Amniotic stem cell (primary cell): ENCODE measurements at regions not wholly inside any gene's neighbourhood (a gene's known extent, or its start where the extent isn't known, plus 50 kb on each side); places are given as distances from the start of the nearest gene placed in this dataset.
"Not testable (repeated sequence)": the region's sequence is repeated elsewhere in the genome, so short reads cannot be mapped to it uniquely, and the experiment has no call there.

ENCODE experiments used
- DNase-seq: peaks from one replicate; lab custom pipeline; 2025; lab: John Stamatoyannopoulos, UW

- DNase-seq = no peak
Measured at GRCh38 chr12:115394496-115395220, 710.7 kb upstream of the TBX3 start.

DNA sequence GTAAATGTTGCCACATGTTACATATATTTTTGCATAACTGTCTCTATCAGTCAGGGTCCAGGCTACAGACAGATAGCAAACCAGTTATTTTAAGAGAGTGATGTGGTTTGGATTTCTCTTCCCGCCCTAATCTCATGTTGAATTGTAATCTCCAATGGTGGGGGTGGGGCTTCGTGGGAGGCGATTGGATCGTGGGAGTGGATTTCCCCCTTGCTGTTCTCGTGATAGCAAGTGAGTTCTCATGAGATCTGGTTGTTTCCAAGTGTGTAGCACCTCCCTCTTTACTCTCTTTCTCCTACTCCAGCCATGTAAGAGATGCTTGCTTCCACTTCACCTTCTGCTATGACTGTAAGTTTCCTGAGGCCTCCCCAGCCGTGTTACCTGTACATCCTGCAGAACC, 704.2 kb upstream of the TBX3 start:
- no peak for DNase-seq

DNA sequence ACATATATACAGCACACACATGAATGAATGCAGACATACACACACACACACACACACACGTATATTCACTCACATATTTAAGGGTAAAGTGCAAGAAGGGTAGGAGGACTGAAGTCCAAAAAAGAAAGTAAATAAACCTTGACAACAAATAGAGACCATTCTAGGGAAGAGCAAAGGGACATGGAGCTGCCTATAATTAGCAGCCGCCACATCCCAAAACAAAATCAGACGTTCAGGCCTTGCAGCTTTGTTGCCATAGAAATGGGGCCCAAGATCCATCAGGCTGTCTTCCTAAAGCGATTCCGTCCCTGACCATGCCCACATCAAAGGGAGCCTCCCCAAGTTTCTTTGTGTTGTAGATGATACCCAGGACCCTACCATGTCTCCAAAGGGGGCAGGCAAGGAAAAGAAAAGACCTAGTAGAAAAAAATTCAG, 703.5 kb upstream of the TBX3 start:
- no peak for DNase-seq

DNA sequence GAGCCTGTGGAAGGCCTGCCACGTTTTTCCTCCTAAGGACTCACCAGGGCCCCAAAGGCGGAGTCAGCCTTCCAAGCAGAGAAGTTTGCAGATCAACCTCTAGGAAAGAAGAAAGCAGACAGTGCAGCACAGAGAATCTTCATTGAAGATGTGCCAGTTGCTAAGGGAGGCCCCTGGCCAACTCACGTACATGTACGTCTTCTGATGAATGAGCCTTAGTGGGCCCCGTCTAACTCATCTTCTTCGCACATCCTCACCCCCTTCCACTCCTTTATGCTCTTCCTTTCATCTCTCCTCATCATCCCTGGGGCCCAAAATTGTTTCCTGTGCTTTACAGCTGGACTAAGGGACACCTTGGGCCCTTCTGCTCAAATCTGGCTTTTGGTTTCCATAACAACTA, 703.0 kb upstream of the TBX3 start:
- no peak for DNase-seq

DNA sequence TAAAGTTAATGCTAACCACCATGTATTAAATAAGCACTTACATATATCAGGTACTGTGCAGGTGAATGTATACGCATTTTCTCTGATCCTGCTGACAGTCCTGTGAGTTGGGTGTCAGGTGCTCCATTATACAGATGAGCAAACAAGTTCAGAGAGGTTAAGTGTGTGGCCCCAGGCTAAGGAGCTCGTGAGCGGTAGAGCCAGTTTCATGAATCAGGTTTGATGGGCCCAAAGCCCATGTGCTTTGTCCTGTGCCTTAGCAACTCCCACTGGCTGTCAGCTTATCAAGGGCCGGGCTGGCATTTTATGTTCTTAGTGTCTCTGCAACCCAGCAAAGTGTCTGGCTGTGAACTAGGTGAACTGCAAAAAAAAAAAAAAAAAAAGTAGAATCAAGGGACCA, 701.2 kb upstream of the TBX3 start:
- no peak for DNase-seq

DNA sequence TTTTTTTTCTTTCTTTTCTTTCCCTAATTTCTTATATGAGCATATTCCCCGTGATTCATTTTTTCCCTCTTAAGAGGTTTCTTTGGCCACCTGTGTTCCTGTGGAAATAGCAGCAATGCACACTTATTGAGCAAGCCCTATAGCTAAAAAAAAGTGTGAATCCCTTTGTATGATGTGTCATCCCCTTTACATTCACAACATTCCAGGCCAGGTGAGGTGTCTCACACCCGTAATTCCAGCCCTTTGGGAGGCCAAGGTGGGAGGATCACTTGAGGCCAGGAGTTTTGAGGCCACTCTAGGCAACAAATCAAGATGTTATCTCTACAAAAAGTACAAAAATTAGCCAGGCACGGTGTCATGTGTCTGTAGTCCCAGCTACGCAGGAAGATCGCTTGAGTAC, 700.4 kb upstream of the TBX3 start:
- no peak for DNase-seq

DNA sequence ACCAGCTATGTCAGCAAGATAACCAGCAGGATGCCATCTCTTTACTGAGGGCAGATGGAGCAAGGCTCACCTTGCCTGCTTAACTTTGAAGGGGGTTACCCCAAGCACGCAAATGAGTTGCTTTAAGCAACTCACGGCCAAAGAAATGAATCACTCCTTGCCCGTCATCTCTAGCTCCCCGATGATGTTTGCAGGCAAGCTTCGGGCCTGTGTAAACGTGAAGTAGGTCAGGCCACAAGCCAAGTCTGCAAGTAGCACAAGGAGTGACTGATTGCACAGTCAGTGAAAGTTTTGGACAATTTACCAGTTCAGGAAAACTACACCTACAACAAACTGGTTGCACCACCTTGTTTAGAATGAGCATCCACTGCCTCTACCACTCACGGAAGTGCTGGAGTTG, 699.7 kb upstream of the TBX3 start:
- no peak for DNase-seq

- DNase-seq = no peak
Measured at GRCh38 chr12:115382681-115383080, 698.7 kb upstream of the TBX3 start.

DNA sequence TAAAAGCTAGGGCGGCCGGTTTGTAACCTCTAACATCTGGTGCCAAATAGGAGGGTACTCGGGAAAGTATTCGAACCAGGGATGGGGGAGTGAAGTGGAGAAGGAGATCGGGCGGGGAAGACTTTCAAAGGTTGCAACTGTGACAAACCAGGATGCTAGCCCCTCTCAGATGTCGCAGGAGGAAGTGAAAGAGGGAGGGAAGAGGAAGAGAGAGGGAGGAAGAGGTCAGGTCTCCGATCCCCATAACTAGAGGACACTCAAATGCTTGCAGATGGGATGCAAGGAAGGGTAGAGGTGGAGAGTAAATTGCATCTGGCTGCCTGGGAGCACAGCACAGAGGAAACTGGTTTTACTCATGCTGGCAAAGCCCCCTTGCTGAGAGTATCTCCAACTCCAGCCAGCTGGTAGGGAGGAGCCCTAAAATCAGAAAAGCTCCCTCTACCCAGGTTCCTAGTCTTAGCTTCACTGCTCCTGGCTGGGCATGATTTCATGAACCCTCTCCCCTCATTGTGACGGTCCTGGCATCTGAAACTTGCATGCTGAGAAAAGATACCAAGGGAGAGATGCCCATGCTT, 696.7 kb upstream of the TBX3 start:
- no peak for DNase-seq

DNA sequence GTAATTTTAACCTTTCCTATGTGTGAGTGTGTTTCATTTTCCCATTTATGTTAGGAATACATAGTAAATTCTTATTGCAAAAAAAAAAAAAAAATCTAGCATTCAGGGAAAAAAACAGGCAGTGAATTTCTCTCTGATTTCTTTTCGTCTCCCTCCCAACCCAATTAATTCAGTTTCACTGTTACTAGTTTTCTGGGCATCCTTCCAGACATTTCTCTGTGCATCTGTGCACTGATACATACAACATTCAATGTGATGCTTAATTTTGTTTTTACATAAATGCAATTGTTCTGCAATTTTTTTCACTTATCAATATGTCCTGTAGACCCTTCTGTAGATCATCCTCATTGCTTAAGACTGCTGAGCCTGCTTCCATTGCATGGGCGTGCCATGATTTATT, 694.3 kb upstream of the TBX3 start:
- DNase-seq = no peak

DNA sequence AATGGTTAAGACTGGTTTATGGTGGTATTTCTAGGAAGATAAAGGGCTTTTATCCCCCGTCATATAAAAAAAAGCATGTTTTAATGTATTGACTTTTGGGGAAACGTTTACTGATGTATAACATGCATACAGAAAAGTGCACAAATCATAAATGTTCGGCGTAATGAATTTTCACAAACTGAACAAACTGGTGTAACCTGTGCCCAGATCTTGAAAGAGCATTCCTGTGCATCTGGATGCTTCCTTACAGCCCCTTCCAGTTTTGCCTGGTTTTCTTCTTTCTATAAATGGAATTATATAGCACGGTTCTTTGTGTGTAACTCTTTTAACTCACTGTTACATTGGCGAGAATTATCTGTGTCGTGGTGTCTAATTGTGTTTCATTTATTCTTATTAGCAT, 693.8 kb upstream of the TBX3 start:
- no peak for DNase-seq

DNA sequence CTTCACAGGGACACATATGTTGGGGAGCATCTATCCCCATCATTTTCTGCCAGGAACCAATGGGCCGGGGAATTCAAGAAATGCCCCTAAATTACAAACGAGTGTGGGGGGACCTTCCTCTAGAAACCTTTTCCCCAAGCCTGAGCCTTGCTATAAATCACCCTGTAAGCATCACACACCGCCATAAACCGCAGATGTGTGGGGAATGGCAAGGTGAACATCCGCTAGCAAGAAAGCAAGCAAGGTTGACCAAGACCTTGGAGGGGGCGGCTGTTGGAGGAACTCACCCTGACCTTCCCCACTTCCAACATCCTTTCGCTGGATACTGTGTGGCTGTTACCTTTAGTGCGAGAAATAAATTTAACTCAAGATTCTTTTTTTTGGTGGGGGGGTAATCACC, 693.3 kb upstream of the TBX3 start:
- DNase-seq = no peak

DNA sequence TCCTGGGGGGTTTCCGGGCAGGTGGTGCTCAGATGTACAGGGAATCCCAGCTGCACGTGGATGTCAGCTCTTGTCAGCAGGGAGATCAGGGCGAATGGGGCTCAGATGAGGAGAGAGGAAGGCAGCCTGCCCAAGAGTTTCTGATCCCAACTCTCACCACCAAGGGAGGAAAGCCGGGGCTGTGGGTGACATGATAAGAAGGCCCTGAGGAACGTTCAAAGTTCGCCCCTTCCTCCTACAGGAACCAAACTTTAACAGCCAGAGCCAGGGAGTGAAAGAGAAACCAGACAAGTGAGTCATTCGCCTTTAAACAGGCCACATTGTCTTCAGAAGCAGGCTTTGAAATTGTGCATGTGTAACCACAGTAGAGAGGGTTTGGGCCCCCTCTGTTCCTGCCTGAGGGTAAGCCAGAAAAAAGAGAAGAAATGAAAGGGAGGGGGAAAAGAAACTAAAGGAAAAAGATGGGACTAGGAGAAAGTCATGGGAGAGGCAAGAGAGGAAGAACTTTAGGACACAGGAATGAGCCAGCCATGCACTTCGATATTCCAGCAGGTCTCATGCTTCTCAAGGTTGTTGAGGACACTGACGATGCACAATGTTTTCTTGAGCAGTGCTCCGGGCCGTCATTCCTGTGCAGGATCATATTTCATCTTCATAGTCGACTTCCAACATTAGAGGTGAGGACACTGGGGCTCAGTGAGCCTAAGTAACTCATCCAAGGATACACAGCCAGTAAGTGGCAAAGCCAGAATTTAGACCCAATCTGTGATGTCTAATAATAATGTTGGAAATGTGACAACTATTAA, 691.4 kb upstream of the TBX3 start:
- no peak for DNase-seq

- no peak for DNase-seq
Measured at GRCh38 chr12:115374480-115375185, 690.7 kb upstream of the TBX3 start.

- no peak for DNase-seq
Measured at GRCh38 chr12:115371711-115372110, 687.7 kb upstream of the TBX3 start.

GRCh38 chr12:115370650-115371049, 686.7 kb upstream of the TBX3 start:
- no peak for DNase-seq

DNA sequence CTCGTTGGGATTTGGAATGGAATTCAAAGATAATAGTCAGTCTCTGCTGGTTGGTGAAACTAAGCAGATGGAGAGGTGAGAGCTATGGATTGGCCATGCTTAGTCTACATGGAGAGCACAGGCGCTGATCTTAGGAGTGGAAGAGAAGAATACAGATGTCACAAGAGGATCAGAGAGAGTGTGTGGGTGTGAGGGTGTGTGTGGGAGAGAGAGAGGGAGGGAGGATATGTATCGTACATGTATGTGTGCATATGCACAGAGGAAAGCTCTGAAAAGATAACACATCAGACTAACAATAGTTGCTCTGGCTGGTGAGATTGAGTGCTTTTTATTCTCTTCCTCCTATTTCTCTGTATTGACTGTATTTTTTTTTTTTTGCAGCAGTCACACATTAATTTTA, 686.2 kb upstream of the TBX3 start:
- DNase-seq = no peak

GRCh38 chr12:115366277-115366676, 682.3 kb upstream of the TBX3 start:
- DNase-seq = not testable (repeated sequence)

DNA sequence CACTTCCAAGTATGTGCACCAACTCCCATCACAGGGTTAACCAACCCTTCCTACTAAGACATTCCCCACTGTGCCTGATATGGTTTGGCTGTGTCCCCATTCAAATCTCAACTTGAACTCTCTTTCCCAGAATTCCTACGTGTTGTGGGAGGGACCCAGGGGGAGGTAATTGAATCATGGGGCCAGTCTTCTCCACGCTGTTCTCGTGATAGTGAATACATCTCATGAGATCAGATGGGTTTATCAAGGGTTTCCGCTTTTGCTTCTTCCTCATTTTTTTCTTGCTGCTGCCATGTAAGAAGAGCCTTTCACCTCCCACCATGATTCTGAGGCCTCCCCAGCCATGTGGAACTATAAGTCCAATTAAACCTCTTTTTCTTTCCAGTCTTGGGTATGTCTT, 681.8 kb upstream of the TBX3 start:
- not testable (repeated sequence) for DNase-seq

- no peak for DNase-seq
Measured at GRCh38 chr12:115364921-115365320, 680.9 kb upstream of the TBX3 start.

GRCh38 chr12:115362339-115362976, 678.5 kb upstream of the TBX3 start:
- DNase-seq = no peak

DNA sequence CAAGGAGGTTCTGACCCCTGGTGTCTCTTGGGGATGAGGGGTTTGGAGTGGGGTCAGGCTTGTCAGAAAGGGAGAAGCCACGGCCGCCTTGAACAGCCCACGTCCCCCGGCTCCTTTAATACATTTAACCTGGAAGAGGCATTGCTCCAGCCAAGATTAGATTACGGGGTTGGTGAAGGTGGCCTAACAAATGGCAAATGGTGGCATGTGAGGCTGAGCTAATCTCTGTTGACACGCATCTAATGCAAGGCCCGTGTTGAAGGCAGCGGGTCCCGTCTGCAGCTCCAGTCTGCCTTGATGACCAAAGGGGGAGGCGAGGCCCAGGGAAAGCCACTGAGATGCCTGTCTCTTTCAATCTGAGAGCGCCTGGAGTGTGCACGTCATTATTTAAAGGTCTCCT, 673.7 kb upstream of the TBX3 start:
- DNase-seq = no peak
